ENCODE measurements at regions not wholly inside any gene's neighbourhood (a gene's known extent, or its start where the extent isn't known, plus 50 kb on each side); places are given as distances from the start of the nearest gene placed in this dataset.
A peak's percentile ranks its signal among the peaks of the same experiment; 100 is the strongest.

DNA sequence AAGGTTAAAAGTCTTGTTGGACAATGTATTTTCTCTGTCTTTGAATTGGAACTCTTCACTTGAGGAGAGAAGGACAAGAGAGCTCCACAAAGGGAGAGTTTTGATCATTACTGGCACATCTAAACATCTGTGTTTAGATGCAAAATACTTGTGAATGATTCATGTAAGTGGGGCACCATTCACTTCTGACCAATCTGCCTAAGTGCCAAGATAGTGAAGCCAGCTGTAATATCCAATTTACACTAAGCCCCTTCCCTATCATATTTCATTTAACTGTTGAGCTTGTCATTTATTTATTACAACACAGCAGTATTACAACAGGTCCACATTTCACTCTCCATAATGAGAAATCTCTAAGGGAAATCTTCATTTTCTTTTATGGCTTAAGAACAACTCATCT lies 832.3 kb upstream of the GOT2 start:
- Mint-ChIP-seq H3K27ac (no peak overlapping the region), H3K36me3 (ENCODE audit: low read depth) (no peaks in the 10 kb centered on the region), H3K4me1 (peaks cover 9% of the 10 kb centered on the region; the same call in 2 of the 3 replicates), H3K27me3 (ENCODE audit: insufficient read depth, low read depth, poor library complexity) (no peaks in the 10 kb centered on the region), H3K4me3 (no peak overlapping the region), H3K9me3 (0 out of 3 replicates have a peak, but pooled peaks cover 3% of the 10 kb centered on the region)
- ATAC-seq (no peak), DNase-seq (ENCODE audit: low spot score) (no peak)
- Histone ChIP-seq H3K4me3 (no peak overlapping the region), H3K27me3 (ENCODE audit: insufficient read depth) (no peaks in the 10 kb centered on the region), H3K9me2 (ENCODE audit: insufficient read depth) (no peaks in the 10 kb centered on the region; the same call in 1 of the 2 replicates), H3K27ac (ENCODE audit: low read depth) (no peak overlapping the region), H3K4me1 (ENCODE audit: insufficient read depth) (peaks cover 5% of the 10 kb centered on the region; the same call in 1 of the 2 replicates), H4K20me1 (replicated peaks; ENCODE audit: insufficient read depth) (no peaks in the 10 kb centered on the region), H2AFZ (no peak overlapping the region), H3K4me2 (no peak overlapping the region), H3F3A (replicated peaks; ENCODE audit: low read depth) (no peaks in the 10 kb centered on the region), H3K36me3 (ENCODE audit: insufficient read depth) (no peaks in the 10 kb centered on the region), H3K79me2 (replicated peaks; ENCODE audit: insufficient read depth) (no peaks in the 10 kb centered on the region)
- no peak for TF ChIP-seq NANOG (IDR thresholded peaks at IDR 0.05; ENCODE audit: borderline replicate concordance)

DNA sequence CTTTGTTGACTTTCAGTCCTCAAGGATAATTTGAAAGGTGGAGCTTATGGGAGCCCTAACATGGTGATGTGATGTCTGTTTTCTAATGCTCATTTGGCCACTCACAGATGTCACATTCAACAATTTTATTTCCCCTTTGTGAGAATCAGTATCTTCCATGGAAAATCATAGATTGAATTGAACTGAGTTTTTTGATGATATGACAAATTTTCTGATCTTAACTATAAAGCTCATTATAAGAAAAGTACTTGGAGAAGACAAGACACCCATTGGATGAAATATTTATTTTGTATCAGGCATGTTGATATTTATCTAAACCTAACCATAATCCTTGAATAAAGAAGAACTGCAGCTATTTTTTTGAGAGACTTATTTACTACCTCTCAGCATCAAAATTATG lies 824.6 kb upstream of the GOT2 start:
- 0 out of 2 replicates have a peak overlapping the region, but pooled peaks have one; percentile 47 for H2AFZ ChIP-seq
- Mint-ChIP-seq H3K36me3 (ENCODE audit: low read depth) (no peaks in the 10 kb centered on the region), H3K27ac (no peak overlapping the region), H3K4me3 (no peak overlapping the region), H3K27me3 (ENCODE audit: insufficient read depth, low read depth, poor library complexity) (no peaks in the 10 kb centered on the region), H3K4me1 (no peaks in the 10 kb centered on the region), H3K9me3 (no peaks in the 10 kb centered on the region)
- H3K9me2 ChIP-seq (ENCODE audit: insufficient read depth), result no peaks in the 10 kb centered on the region
- no peak overlapping the region for H3K4me2 ChIP-seq
- H3K4me3 ChIP-seq, result no peak overlapping the region
- no peaks in the 10 kb centered on the region for H3K4me1 ChIP-seq (ENCODE audit: insufficient read depth)
- no peaks in the 10 kb centered on the region for H3K27me3 ChIP-seq (ENCODE audit: insufficient read depth)
- DNase-seq (ENCODE audit: low spot score) (no peak), ATAC-seq (no peak)
- H3K79me2 ChIP-seq (replicated peaks; ENCODE audit: insufficient read depth), result no peaks in the 10 kb centered on the region
- H3K36me3 ChIP-seq (ENCODE audit: insufficient read depth), result no peaks in the 10 kb centered on the region
- no peak overlapping the region for H3K27ac ChIP-seq (ENCODE audit: low read depth)
- TF ChIP-seq, protein P1, sequence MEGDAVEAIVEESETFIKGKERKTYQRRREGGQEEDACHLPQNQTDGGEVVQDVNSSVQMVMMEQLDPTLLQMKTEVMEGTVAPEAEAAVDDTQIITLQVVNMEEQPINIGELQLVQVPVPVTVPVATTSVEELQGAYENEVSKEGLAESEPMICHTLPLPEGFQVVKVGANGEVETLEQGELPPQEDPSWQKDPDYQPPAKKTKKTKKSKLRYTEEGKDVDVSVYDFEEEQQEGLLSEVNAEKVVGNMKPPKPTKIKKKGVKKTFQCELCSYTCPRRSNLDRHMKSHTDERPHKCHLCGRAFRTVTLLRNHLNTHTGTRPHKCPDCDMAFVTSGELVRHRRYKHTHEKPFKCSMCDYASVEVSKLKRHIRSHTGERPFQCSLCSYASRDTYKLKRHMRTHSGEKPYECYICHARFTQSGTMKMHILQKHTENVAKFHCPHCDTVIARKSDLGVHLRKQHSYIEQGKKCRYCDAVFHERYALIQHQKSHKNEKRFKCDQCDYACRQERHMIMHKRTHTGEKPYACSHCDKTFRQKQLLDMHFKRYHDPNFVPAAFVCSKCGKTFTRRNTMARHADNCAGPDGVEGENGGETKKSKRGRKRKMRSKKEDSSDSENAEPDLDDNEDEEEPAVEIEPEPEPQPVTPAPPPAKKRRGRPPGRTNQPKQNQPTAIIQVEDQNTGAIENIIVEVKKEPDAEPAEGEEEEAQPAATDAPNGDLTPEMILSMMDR (conservative IDR thresholded peaks at IDR 0.05; ENCODE audit: low read depth in 2 of 2), result no peak
- TF ChIP-seq, protein P2, sequence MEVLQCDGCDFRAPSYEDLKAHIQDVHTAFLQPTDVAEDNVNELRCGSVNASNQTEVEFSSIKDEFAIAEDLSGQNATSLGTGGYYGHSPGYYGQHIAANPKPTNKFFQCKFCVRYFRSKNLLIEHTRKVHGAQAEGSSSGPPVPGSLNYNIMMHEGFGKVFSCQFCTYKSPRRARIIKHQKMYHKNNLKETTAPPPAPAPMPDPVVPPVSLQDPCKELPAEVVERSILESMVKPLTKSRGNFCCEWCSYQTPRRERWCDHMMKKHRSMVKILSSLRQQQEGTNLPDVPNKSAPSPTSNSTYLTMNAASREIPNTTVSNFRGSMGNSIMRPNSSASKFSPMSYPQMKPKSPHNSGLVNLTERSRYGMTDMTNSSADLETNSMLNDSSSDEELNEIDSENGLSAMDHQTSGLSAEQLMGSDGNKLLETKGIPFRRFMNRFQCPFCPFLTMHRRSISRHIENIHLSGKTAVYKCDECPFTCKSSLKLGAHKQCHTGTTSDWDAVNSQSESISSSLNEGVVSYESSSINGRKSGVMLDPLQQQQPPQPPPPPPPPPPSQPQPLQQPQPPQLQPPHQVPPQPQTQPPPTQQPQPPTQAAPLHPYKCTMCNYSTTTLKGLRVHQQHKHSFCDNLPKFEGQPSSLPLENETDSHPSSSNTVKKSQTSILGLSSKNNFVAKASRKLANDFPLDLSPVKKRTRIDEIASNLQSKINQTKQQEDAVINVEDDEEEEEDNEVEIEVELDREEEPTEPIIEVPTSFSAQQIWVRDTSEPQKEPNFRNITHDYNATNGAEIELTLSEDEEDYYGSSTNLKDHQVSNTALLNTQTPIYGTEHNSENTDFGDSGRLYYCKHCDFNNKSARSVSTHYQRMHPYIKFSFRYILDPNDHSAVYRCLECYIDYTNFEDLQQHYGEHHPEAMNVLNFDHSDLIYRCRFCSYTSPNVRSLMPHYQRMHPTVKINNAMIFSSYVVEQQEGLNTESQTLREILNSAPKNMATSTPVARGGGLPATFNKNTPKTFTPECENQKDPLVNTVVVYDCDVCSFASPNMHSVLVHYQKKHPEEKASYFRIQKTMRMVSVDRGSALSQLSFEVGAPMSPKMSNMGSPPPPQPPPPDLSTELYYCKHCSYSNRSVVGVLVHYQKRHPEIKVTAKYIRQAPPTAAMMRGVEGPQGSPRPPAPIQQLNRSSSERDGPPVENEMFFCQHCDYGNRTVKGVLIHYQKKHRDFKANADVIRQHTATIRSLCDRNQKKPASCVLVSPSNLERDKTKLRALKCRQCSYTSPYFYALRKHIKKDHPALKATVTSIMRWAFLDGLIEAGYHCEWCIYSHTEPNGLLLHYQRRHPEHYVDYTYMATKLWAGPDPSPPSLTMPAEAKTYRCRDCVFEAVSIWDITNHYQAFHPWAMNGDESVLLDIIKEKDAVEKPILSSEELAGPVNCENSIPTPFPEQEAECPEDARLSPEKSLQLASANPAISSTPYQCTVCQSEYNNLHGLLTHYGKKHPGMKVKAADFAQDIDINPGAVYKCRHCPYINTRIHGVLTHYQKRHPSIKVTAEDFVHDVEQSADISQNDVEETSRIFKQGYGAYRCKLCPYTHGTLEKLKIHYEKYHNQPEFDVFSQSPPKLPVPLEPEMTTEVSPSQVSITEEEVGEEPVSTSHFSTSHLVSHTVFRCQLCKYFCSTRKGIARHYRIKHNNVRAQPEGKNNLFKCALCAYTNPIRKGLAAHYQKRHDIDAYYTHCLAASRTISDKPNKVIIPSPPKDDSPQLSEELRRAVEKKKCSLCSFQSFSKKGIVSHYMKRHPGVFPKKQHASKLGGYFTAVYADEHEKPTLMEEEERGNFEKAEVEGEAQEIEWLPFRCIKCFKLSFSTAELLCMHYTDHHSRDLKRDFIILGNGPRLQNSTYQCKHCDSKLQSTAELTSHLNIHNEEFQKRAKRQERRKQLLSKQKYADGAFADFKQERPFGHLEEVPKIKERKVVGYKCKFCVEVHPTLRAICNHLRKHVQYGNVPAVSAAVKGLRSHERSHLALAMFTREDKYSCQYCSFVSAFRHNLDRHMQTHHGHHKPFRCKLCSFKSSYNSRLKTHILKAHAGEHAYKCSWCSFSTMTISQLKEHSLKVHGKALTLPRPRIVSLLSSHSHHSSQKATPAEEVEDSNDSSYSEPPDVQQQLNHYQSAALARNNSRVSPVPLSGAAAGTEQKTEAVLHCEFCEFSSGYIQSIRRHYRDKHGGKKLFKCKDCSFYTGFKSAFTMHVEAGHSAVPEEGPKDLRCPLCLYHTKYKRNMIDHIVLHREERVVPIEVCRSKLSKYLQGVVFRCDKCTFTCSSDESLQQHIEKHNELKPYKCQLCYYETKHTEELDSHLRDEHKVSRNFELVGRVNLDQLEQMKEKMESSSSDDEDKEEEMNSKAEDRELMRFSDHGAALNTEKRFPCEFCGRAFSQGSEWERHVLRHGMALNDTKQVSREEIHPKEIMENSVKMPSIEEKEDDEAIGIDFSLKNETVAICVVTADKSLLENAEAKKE (CRISPR knock-in tag; IDR thresholded peaks at IDR 0.05), result no peak
- TF ChIP-seq ZNF114 (CRISPR knock-in tag; IDR thresholded peaks at IDR 0.05), result no peak
- no peaks in the 10 kb centered on the region for H3F3A ChIP-seq (replicated peaks; ENCODE audit: low read depth)
- no peaks in the 10 kb centered on the region for H4K20me1 ChIP-seq (replicated peaks; ENCODE audit: insufficient read depth)
